ENCODE measurements at regions not wholly inside any gene's neighbourhood (a gene's known extent, or its start where the extent isn't known, plus 50 kb on each side); places are given as distances from the start of the nearest gene placed in this dataset.

DNA sequence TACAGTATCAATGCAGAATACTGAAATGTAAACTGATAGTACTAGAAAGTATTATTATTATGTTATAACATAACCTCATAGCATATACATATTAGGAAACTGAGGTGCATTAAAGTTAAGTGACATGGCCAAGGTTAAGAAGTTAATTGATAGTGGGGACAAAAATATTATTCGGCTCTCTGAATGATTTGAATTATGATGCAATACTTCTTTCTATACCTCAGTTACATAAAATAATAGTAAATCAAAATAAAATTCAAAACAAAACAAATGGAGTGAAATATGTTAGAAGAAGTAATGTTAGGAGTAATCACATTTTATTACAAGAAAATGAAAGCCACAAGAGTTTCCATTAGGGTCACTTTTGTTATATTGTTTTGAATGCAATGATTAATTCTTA is 455.2 kb downstream of the PLA2G4A start:
- no peaks in the 10 kb centered on the region for H3K27me3 ChIP-seq (replicated peaks; ENCODE audit: control insufficient read depth, insufficient read depth, low read length)
- H3K36me3 ChIP-seq (ENCODE audit: control insufficient read depth, insufficient read depth, low read length): no peaks in the 10 kb centered on the region
- no peak for DNase-seq (ENCODE audit: extremely low read depth, insufficient read length)
- TF ChIP-seq, protein P1, sequence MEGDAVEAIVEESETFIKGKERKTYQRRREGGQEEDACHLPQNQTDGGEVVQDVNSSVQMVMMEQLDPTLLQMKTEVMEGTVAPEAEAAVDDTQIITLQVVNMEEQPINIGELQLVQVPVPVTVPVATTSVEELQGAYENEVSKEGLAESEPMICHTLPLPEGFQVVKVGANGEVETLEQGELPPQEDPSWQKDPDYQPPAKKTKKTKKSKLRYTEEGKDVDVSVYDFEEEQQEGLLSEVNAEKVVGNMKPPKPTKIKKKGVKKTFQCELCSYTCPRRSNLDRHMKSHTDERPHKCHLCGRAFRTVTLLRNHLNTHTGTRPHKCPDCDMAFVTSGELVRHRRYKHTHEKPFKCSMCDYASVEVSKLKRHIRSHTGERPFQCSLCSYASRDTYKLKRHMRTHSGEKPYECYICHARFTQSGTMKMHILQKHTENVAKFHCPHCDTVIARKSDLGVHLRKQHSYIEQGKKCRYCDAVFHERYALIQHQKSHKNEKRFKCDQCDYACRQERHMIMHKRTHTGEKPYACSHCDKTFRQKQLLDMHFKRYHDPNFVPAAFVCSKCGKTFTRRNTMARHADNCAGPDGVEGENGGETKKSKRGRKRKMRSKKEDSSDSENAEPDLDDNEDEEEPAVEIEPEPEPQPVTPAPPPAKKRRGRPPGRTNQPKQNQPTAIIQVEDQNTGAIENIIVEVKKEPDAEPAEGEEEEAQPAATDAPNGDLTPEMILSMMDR (IDR thresholded peaks at IDR 0.05; ENCODE audit: insufficient read depth, low read length, poor library complexity, severe bottlenecking): no peak
- H3K4me3 ChIP-seq (replicated peaks; ENCODE audit: low read depth, low read length): no peak overlapping the region

DNA sequence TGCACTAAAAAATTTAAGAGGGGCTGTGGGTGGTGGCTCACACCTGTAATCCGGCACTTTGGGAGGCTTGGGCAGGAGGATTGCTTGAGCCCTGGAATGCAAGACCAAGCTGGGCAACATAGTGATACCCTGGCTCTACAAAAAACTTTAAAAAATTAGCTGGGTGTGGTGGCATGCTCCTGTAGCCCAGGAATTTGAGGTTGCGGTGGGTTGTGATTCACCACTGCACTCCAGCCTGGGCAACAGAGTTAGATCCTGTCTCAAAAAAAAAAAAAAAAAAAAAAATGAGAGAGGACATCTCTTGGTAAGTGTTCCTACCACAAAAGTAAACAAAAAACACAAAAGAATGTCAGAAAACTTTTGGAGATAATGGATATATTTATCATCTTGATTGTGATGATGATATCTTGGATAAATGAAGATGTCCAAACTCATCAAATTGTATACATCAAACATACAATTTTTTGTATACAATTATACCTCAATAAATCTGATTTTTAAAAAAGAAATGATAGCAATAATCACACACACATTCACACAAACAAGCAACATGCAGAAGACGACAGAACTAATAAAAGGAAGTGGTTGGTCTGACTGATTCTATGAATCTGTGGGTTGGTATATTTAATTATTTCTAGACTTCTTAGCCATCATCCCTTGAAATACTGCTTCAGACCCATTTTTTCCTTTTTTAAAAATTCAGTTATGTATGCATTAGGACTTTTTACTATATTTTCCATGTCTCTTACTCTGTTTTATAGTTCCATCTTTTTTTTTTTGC is 465.9 kb downstream of the PLA2G4A start:
- H3K4me3 ChIP-seq (replicated peaks; ENCODE audit: low read depth, low read length): no peak overlapping the region
- no peaks in the 10 kb centered on the region for H3K36me3 ChIP-seq (ENCODE audit: control insufficient read depth, insufficient read depth, low read length)
- no peaks in the 10 kb centered on the region for H3K27me3 ChIP-seq (replicated peaks; ENCODE audit: control insufficient read depth, insufficient read depth, low read length)
- no peak for DNase-seq (ENCODE audit: extremely low read depth, insufficient read length)
- TF ChIP-seq, protein P1 (IDR thresholded peaks at IDR 0.05; ENCODE audit: insufficient read depth, low read length, poor library complexity, severe bottlenecking): no peak

DNA sequence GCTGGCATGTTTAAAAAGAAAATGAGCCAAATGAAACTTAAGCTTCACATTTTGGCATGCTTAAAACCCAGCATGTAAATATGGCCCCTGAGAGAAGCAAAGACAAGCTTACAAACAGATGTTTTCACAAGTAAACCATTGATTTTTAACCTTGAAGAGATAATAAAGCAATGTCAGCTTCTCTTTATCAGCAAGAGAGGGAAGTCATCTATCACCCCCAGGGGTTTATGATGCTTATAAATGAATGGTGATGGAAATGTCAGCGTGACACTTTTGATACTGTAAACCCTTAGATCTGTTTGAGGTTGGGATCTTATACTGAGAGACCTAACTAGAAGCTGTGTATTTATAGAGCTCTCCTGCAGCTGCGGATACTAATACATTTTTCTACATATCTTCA is 471.3 kb downstream of the PLA2G4A start:
- TF ChIP-seq, protein P1 (IDR thresholded peaks at IDR 0.05; ENCODE audit: insufficient read depth, low read length, poor library complexity, severe bottlenecking): no peak
- H3K4me3 ChIP-seq (replicated peaks; ENCODE audit: low read depth, low read length): no peak overlapping the region
- no peak for DNase-seq (ENCODE audit: extremely low read depth, insufficient read length)
- no peaks in the 10 kb centered on the region for H3K27me3 ChIP-seq (replicated peaks; ENCODE audit: control insufficient read depth, insufficient read depth, low read length)
- H3K36me3 ChIP-seq (ENCODE audit: control insufficient read depth, insufficient read depth, low read length): no peaks in the 10 kb centered on the region

GRCh38 chr1:187306710-187307415 is 478.1 kb downstream of the PLA2G4A start:
- TF ChIP-seq, protein P1 (IDR thresholded peaks at IDR 0.05; ENCODE audit: insufficient read depth, low read length, poor library complexity, severe bottlenecking): no peak
- Histone ChIP-seq H3K27me3 (replicated peaks; ENCODE audit: control insufficient read depth, insufficient read depth, low read length) (no peaks in the 10 kb centered on the region), H3K4me3 (replicated peaks; ENCODE audit: low read depth, low read length) (no peak overlapping the region), H3K36me3 (ENCODE audit: control insufficient read depth, insufficient read depth, low read length) (no peaks in the 10 kb centered on the region)
- no peak for DNase-seq (ENCODE audit: extremely low read depth, insufficient read length)

GRCh38 chr1:187310038-187310631 is 481.4 kb downstream of the PLA2G4A start:
- H3K36me3 ChIP-seq (ENCODE audit: control insufficient read depth, insufficient read depth, low read length): no peaks in the 10 kb centered on the region
- H3K27me3 ChIP-seq (replicated peaks; ENCODE audit: control insufficient read depth, insufficient read depth, low read length): no peaks in the 10 kb centered on the region
- TF ChIP-seq, protein P1 (IDR thresholded peaks at IDR 0.05; ENCODE audit: insufficient read depth, low read length, poor library complexity, severe bottlenecking): no peak
- no peak for DNase-seq (ENCODE audit: extremely low read depth, insufficient read length)
- no peak overlapping the region for H3K4me3 ChIP-seq (replicated peaks; ENCODE audit: low read depth, low read length)

Data from GM06990 (cell line).